ENCODE measurements at regions not wholly inside any gene's neighbourhood (a gene's known extent, or its start where the extent isn't known, plus 50 kb on each side); places are given as distances from the start of the nearest gene placed in this dataset.
"Not testable (repeated sequence)": the region's sequence is repeated elsewhere in the genome, so short reads cannot be mapped to it uniquely, and the experiment has no call there.

DNA sequence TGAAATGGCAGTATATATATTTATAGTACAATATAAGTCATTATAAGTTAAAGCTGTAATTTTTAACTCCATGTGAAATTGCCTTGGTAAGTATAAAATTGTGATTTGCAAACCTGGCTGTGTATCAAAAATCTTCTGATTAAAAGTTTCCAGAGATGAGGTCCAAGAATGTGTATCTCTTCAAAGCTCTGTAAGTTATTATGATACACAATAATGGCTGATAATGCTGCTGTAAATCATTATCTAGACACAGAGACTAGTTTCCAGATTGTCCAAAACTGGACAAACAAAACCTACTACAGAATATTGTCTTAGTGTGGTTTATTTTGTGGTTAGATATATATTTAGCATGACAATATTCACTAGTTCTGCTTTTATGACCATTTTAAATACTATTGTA lies 514.8 kb downstream of the SLC6A15 start:
- Histone ChIP-seq H3K36me3 (ENCODE audit: control insufficient read depth in 2 of 3, insufficient read depth in 3 of 3, low read length in 3 of 3) (no peaks in the 10 kb centered on the region), H3K9ac (ENCODE audit: low read length in 3 of 3) (no peak overlapping the region), H3K4me3 (ENCODE audit: low read length in 3 of 3) (no peak overlapping the region), H3K27ac (ENCODE audit: low read depth in 2 of 2, low read length in 2 of 2) (no peak overlapping the region), H3K27me3 (ENCODE audit: control insufficient read depth, insufficient read depth, low read length) (no peaks in the 10 kb centered on the region), H3K9me3 (ENCODE audit: control insufficient read depth in 2 of 3, insufficient read depth in 1 of 3, low read length in 3 of 3) (no peaks in the 10 kb centered on the region), H3K4me1 (ENCODE audit: control insufficient read depth in 2 of 3, insufficient read depth in 2 of 3, low read depth in 1 of 3, low read length in 3 of 3) (no peaks in the 10 kb centered on the region)
- DNase-seq (peak in 2 of 5 donors; percentile 39 to 61), FAIRE-seq (no peak)
- intact Hi-C loops (cut with DNase I) = no loop called here
- TF ChIP-seq, protein P1, sequence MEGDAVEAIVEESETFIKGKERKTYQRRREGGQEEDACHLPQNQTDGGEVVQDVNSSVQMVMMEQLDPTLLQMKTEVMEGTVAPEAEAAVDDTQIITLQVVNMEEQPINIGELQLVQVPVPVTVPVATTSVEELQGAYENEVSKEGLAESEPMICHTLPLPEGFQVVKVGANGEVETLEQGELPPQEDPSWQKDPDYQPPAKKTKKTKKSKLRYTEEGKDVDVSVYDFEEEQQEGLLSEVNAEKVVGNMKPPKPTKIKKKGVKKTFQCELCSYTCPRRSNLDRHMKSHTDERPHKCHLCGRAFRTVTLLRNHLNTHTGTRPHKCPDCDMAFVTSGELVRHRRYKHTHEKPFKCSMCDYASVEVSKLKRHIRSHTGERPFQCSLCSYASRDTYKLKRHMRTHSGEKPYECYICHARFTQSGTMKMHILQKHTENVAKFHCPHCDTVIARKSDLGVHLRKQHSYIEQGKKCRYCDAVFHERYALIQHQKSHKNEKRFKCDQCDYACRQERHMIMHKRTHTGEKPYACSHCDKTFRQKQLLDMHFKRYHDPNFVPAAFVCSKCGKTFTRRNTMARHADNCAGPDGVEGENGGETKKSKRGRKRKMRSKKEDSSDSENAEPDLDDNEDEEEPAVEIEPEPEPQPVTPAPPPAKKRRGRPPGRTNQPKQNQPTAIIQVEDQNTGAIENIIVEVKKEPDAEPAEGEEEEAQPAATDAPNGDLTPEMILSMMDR (IDR thresholded peaks at IDR 0.05; ENCODE audit: borderline replicate concordance, extremely low read depth, insufficient read depth) = no peak

DNA sequence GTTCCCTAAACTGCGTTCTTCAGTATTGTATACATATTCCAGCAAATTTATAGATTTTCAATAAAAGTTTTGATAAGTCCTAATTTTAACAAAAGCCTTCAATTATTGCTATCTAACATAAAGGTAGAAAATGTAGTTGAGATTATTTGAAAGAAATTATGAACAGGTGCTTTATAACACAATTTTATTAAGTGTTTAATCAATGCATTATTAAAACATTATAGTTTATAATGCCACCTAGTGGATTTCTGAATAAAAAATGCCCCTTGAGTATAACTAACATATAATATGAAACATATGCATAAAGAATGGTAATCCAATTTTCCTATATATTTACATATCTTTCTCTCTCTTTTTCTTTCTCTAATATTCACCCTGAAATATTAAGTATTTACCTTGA lies 515.3 kb downstream of the SLC6A15 start:
- FAIRE-seq (no peak), DNase-seq (peak in 1 of 5 donors; percentile 39)
- intact Hi-C loops (cut with DNase I) = no loop called here
- TF ChIP-seq, protein P1 (IDR thresholded peaks at IDR 0.05; ENCODE audit: borderline replicate concordance, extremely low read depth, insufficient read depth) = no peak
- Histone ChIP-seq H3K36me3 (ENCODE audit: control insufficient read depth in 2 of 3, insufficient read depth in 3 of 3, low read length in 3 of 3) (no peaks in the 10 kb centered on the region), H3K4me1 (ENCODE audit: control insufficient read depth in 2 of 3, insufficient read depth in 2 of 3, low read depth in 1 of 3, low read length in 3 of 3) (no peaks in the 10 kb centered on the region), H3K9ac (ENCODE audit: low read length in 3 of 3) (no peak overlapping the region), H3K4me3 (ENCODE audit: low read length in 3 of 3) (no peak overlapping the region), H3K27me3 (ENCODE audit: control insufficient read depth, insufficient read depth, low read length) (no peaks in the 10 kb centered on the region), H3K27ac (ENCODE audit: low read depth in 2 of 2, low read length in 2 of 2) (no peak overlapping the region), H3K9me3 (ENCODE audit: control insufficient read depth in 2 of 3, insufficient read depth in 1 of 3, low read length in 3 of 3) (no peaks in the 10 kb centered on the region)

DNA sequence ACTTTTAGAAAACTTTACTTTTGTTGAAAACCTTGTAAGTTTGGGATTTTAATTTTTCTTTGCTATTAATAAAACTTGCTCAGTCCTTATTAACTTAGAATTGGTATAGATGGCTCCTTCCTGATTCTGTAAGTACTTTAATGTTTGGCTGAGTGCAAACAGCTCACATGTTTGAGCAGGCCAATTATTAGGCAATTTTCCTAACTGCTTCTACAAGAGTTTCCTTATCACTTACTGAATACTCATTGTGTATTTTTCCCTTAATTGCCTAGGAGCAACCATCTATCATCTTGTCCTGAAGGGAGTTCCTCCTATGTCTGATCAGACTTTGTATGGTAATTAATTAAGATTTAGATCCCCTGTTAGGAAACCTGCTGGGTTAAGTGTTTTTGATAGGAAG lies 521.4 kb downstream of the SLC6A15 start:
- H3K9me3 ChIP-seq (ENCODE audit: control insufficient read depth in 2 of 3, insufficient read depth in 1 of 3, low read length in 3 of 3); DNase-seq; H3K27me3 ChIP-seq (ENCODE audit: control insufficient read depth, insufficient read depth, low read length); H3K36me3 ChIP-seq (ENCODE audit: control insufficient read depth in 2 of 3, insufficient read depth in 3 of 3, low read length in 3 of 3); H3K9ac ChIP-seq (ENCODE audit: low read length in 3 of 3); H3K27ac ChIP-seq (ENCODE audit: low read depth in 2 of 2, low read length in 2 of 2); H3K4me3 ChIP-seq (ENCODE audit: low read length in 3 of 3); FAIRE-seq; intact Hi-C loops (cut with DNase I); H3K4me1 ChIP-seq (ENCODE audit: control insufficient read depth in 2 of 3, insufficient read depth in 2 of 3, low read depth in 1 of 3, low read length in 3 of 3): not testable (repeated sequence)

DNA sequence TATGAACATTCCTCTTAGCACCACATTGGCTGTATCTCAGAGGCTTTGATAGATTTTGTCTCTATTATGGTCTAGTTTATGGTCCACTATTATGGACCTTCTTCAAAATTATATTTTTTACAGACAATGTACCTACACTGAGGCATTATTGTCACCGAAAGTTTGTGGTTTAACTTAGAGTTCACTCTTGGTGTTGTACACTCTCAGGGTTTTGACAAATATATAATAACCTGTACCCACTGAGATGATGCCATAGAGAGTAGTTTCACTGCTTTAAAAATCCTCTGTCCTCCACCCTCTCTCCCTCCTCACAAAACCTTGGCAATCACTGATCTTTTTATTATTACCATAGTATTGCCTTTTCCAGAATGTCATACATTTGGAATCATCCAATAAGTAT lies 528.2 kb downstream of the SLC6A15 start:
- TF ChIP-seq, protein P1 (IDR thresholded peaks at IDR 0.05; ENCODE audit: borderline replicate concordance, extremely low read depth, insufficient read depth) = no peak
- no peak for FAIRE-seq
- Histone ChIP-seq H3K27me3 (ENCODE audit: control insufficient read depth, insufficient read depth, low read length) (no peaks in the 10 kb centered on the region), H3K9ac (ENCODE audit: low read length in 3 of 3) (no peak overlapping the region), H3K9me3 (ENCODE audit: control insufficient read depth in 2 of 3, insufficient read depth in 1 of 3, low read length in 3 of 3) (no peaks in the 10 kb centered on the region), H3K36me3 (ENCODE audit: control insufficient read depth in 2 of 3, insufficient read depth in 3 of 3, low read length in 3 of 3) (no peaks in the 10 kb centered on the region), H3K4me1 (ENCODE audit: control insufficient read depth in 2 of 3, insufficient read depth in 2 of 3, low read depth in 1 of 3, low read length in 3 of 3) (no peaks in the 10 kb centered on the region), H3K27ac (ENCODE audit: low read depth in 2 of 2, low read length in 2 of 2) (no peak overlapping the region), H3K4me3 (ENCODE audit: low read length in 3 of 3) (no peak overlapping the region)
- intact Hi-C loops (cut with DNase I) = no loop called here
- DNase-seq = no peak

DNA sequence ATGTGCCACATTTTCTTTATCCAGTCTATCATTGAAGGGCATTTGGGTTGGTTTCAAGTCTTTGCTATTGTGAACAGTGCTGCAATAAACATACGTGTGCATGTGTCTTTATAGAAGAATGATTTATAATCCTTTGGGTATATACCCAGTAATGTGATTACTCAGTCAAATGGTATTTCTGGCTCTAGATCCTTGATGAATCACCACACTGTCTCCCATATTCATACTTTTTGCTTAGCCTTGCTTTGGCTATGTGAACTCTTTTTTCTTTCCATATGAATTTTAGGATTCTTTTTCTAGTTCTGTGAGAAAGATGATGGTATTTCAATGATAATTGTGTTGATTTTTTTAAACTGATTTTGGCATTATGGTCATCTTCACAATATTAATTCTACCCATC lies 530.1 kb downstream of the SLC6A15 start:
- H3K27me3 ChIP-seq (ENCODE audit: control insufficient read depth, insufficient read depth, low read length); FAIRE-seq; intact Hi-C loops (cut with DNase I); H3K4me1 ChIP-seq (ENCODE audit: control insufficient read depth in 2 of 3, insufficient read depth in 2 of 3, low read depth in 1 of 3, low read length in 3 of 3); H3K9ac ChIP-seq (ENCODE audit: low read length in 3 of 3); H3K4me3 ChIP-seq (ENCODE audit: low read length in 3 of 3); DNase-seq; H3K36me3 ChIP-seq (ENCODE audit: control insufficient read depth in 2 of 3, insufficient read depth in 3 of 3, low read length in 3 of 3); H3K9me3 ChIP-seq (ENCODE audit: control insufficient read depth in 2 of 3, insufficient read depth in 1 of 3, low read length in 3 of 3); H3K27ac ChIP-seq (ENCODE audit: low read depth in 2 of 2, low read length in 2 of 2): not testable (repeated sequence)
